Neural progenitor cell (in vitro differentiated cells): ENCODE measurements at regions not wholly inside any gene's neighbourhood (a gene's known extent, or its start where the extent isn't known, plus 50 kb on each side); places are given as distances from the start of the nearest gene placed in this dataset.
"Not testable (repeated sequence)": the region's sequence is repeated elsewhere in the genome, so short reads cannot be mapped to it uniquely, and the experiment has no call there.

Experiments
- DNase-seq: peaks from one replicate; pipeline ENCODE4 v3.0.0-alpha.2; 2016; ENCODE audit warnings: low spot score
- H2AFZ ChIP-seq: fragments of 200-600 bp; sonication (generic); replicated peaks from 2 replicates; pipeline ENCODE4 v1.6.1; 2016; ENCODE audit warnings: antibody characterized with exemption
- H3F3A ChIP-seq: fragments of 200-600 bp; sonication (generic); 2 replicates; pipeline ENCODE4 v1.6.1; 2016; ENCODE audit warnings: antibody characterized with exemption, low read depth
- H3K27ac ChIP-seq: fragments of 200-600 bp; sonication (generic); 2 replicates; pipeline ENCODE4 v1.5.1; 2016; ENCODE audit warnings: mild to moderate bottlenecking
- H3K27me3 ChIP-seq: fragments of 200-600 bp; sonication (generic); 2 replicates; pipeline ENCODE4 v1.6.1; 2016; ENCODE audit warnings: mild to moderate bottlenecking, moderate library complexity
- H3K36me3 ChIP-seq: fragments of 200-600 bp; sonication (generic); 2 replicates; pipeline ENCODE4 v1.5.1; 2016
- H3K4me1 ChIP-seq: fragments of 200-600 bp; sonication (generic); 2 replicates; pipeline ENCODE4 v1.6.1; 2016; ENCODE audit warnings: mixed run types
- H3K4me2 ChIP-seq: fragments of 200-600 bp; sonication (generic); 2 replicates; pipeline ENCODE4 v1.6.1; 2016
- H3K4me3 ChIP-seq: fragments of 200-600 bp; sonication (generic); 2 replicates; pipeline ENCODE4 v1.5.1; 2016
- H3K79me2 ChIP-seq: fragments of 200-600 bp; sonication (generic); 2 replicates; pipeline ENCODE4 v1.6.1; 2016; ENCODE audit warnings: low read depth
- H3K9ac ChIP-seq: fragments of 200-600 bp; sonication (generic); 2 replicates; pipeline ENCODE4 v1.6.1; 2016
- H3K9me3 ChIP-seq: fragments of 200-600 bp; sonication (generic); 2 replicates; pipeline ENCODE4 v1.5.1; 2016; ENCODE audit warnings: low read depth
- H4K20me1 ChIP-seq: fragments of 200-600 bp; sonication (generic); 2 replicates; pipeline ENCODE4 v1.6.1; 2016; ENCODE audit warnings: low read depth
- H3K27ac Mint-ChIP-seq: 3 replicates; pipeline ENCODE4 v1.8.0; 2021; ENCODE audit warnings: mixed read lengths
- H3K27me3 Mint-ChIP-seq: 2 replicates; pipeline ENCODE4 v1.8.0; 2022; ENCODE audit warnings: low read depth, mild to moderate bottlenecking, inconsistent platforms, moderate library complexity, mixed read lengths; ENCODE audit not compliant: insufficient read depth
- H3K36me3 Mint-ChIP-seq: 3 replicates; pipeline ENCODE4 v1.8.0; 2021; ENCODE audit warnings: mixed read lengths
- H3K4me1 Mint-ChIP-seq: 3 replicates; pipeline ENCODE4 v1.8.0; 2021; ENCODE audit warnings: mixed read lengths
- H3K4me3 Mint-ChIP-seq: 3 replicates; pipeline ENCODE4 v1.8.0; 2021; ENCODE audit warnings: mild to moderate bottlenecking, moderate library complexity, mixed read lengths
- H3K9me3 Mint-ChIP-seq: 3 replicates; pipeline ENCODE4 v1.8.0; 2020; ENCODE audit warnings: mixed read lengths

- H3K27me3 ChIP-seq, H4K20me1 ChIP-seq, H3F3A ChIP-seq, DNase-seq, H3K4me3 ChIP-seq, H3K4me1 ChIP-seq, H3K36me3 Mint-ChIP-seq, H3K4me1 Mint-ChIP-seq, H3K27ac Mint-ChIP-seq, H3K79me2 ChIP-seq, H3K27me3 Mint-ChIP-seq, H3K9me3 ChIP-seq, H3K36me3 ChIP-seq, H3K4me2 ChIP-seq, H3K27ac ChIP-seq, H2AFZ ChIP-seq, H3K9ac ChIP-seq, H3K4me3 Mint-ChIP-seq: not testable (repeated sequence)
- peaks cover 27% of the 10 kb centered on the region for H3K9me3 Mint-ChIP-seq
Observed at GRCh38 chr3:91348064-91348463, 2240.6 kb downstream of the EPHA3 start.

- not testable (repeated sequence) for H3K4me2 ChIP-seq, DNase-seq, H2AFZ ChIP-seq, H3K4me3 ChIP-seq, H3F3A ChIP-seq, H3K9ac ChIP-seq, H4K20me1 ChIP-seq, H3K9me3 ChIP-seq, H3K4me1 ChIP-seq, H3K36me3 Mint-ChIP-seq, H3K4me3 Mint-ChIP-seq, H3K79me2 ChIP-seq, H3K27ac ChIP-seq, H3K27me3 Mint-ChIP-seq, H3K36me3 ChIP-seq, H3K27me3 ChIP-seq, H3K4me1 Mint-ChIP-seq, H3K27ac Mint-ChIP-seq
- peaks cover 23% of the 10 kb centered on the region for H3K9me3 Mint-ChIP-seq
Observed at GRCh38 chr3:91349072-91349471, 2241.7 kb downstream of the EPHA3 start.

GRCh38 chr3:91352161-91352560 is 2244.7 kb downstream of the EPHA3 start:
- H3K36me3 ChIP-seq, H3K27ac Mint-ChIP-seq, H3K4me1 ChIP-seq, H3K27ac ChIP-seq, H3K4me2 ChIP-seq, H3K27me3 ChIP-seq, H3K27me3 Mint-ChIP-seq, H3K79me2 ChIP-seq, H3K9ac ChIP-seq, H2AFZ ChIP-seq, H3K4me1 Mint-ChIP-seq, H4K20me1 ChIP-seq, H3K36me3 Mint-ChIP-seq, DNase-seq, H3K4me3 ChIP-seq, H3K9me3 ChIP-seq, H3K4me3 Mint-ChIP-seq: not testable (repeated sequence)
- peaks cover 24% of the 10 kb centered on the region for H3K9me3 Mint-ChIP-seq
- H3F3A ChIP-seq, result peaks cover 10% of the 10 kb centered on the region

- H3K36me3 ChIP-seq, H3K4me3 ChIP-seq, H3K79me2 ChIP-seq, H3K9me3 ChIP-seq, H3K4me1 Mint-ChIP-seq, H3K36me3 Mint-ChIP-seq, H3K27me3 ChIP-seq, H4K20me1 ChIP-seq, H3K9ac ChIP-seq, H3K4me2 ChIP-seq, H3K4me3 Mint-ChIP-seq, H3K27ac Mint-ChIP-seq, DNase-seq, H3K27ac ChIP-seq, H2AFZ ChIP-seq, H3K27me3 Mint-ChIP-seq, H3K4me1 ChIP-seq: not testable (repeated sequence)
- H3K9me3 Mint-ChIP-seq, result peaks cover 26% of the 10 kb centered on the region
- peaks cover 12% of the 10 kb centered on the region for H3F3A ChIP-seq
Observed at GRCh38 chr3:91359278-91359677, 2251.9 kb downstream of the EPHA3 start.

GRCh38 chr3:91383100-91383894 is 2275.9 kb downstream of the EPHA3 start:
- not testable (repeated sequence) for H3K4me1 Mint-ChIP-seq, H2AFZ ChIP-seq, H3K27me3 ChIP-seq, H3K4me2 ChIP-seq, H3K4me3 ChIP-seq, H3K36me3 Mint-ChIP-seq, H3K27me3 Mint-ChIP-seq, H3K36me3 ChIP-seq, H3K4me3 Mint-ChIP-seq, H3F3A ChIP-seq, H3K27ac Mint-ChIP-seq, H3K9me3 ChIP-seq, H3K4me1 ChIP-seq, H3K27ac ChIP-seq, H3K79me2 ChIP-seq, DNase-seq, H4K20me1 ChIP-seq, H3K9ac ChIP-seq
- peaks cover 22% of the 10 kb centered on the region for H3K9me3 Mint-ChIP-seq

GRCh38 chr3:91403938-91404337 is 2296.5 kb downstream of the EPHA3 start:
- not testable (repeated sequence) for H3K79me2 ChIP-seq, H3K27ac ChIP-seq, DNase-seq, H2AFZ ChIP-seq, H3K27ac Mint-ChIP-seq, H4K20me1 ChIP-seq, H3K4me3 Mint-ChIP-seq, H3K4me1 Mint-ChIP-seq, H3K36me3 Mint-ChIP-seq, H3K9me3 ChIP-seq, H3K4me2 ChIP-seq, H3K27me3 ChIP-seq, H3K36me3 ChIP-seq, H3K27me3 Mint-ChIP-seq, H3K4me3 ChIP-seq, H3K9ac ChIP-seq, H3K4me1 ChIP-seq, H3F3A ChIP-seq
- peaks cover 17% of the 10 kb centered on the region for H3K9me3 Mint-ChIP-seq
